Lung microvascular endothelial cell (primary cell): ENCODE measurements at regions not wholly inside any gene's neighbourhood (a gene's known extent, or its start where the extent isn't known, plus 50 kb on each side); places are given as distances from the start of the nearest gene placed in this dataset.

Source experiments
- DNase-seq, 2 donors: peaks; one replicate each; pipeline versions ENCODE4 v3.0.0 to v3.0.0-alpha.2; 2010; ENCODE audit warnings: low read depth in 2 of 2

GRCh38 chr1:10848109-10848684, 51.8 kb upstream of the CASZ1 start:
- DNase-seq = no peak

GRCh38 chr1:10850026-10850425, 53.6 kb upstream of the CASZ1 start:
- DNase-seq = no peak

GRCh38 chr1:10851024-10852013, 54.9 kb upstream of the CASZ1 start:
- DNase-seq = no peak

GRCh38 chr1:10852018-10852417, 55.6 kb upstream of the CASZ1 start:
- no peak for DNase-seq

- DNase-seq = no peak
These were observed 56.0 kb upstream of the CASZ1 start for GRCh38 chr1:10852486-10852885.

- DNase-seq = no peak
These were observed 56.6 kb upstream of the CASZ1 start for GRCh38 chr1:10852998-10853520.

GRCh38 chr1:10853701-10854100, 57.3 kb upstream of the CASZ1 start:
- DNase-seq = no peak

GRCh38 chr1:10854856-10855459, 58.5 kb upstream of the CASZ1 start:
- no peak for DNase-seq

GRCh38 chr1:10856176-10856683, 59.8 kb upstream of the CASZ1 start:
- no peak for DNase-seq

- DNase-seq = no peak
These were observed 60.6 kb upstream of the CASZ1 start for GRCh38 chr1:10856863-10857598.

GRCh38 chr1:10857687-10858086, 61.2 kb upstream of the CASZ1 start:
- no peak for DNase-seq

GRCh38 chr1:10860218-10860617, 63.8 kb upstream of the CASZ1 start:
- no peak for DNase-seq

GRCh38 chr1:10860682-10861081, 64.2 kb upstream of the CASZ1 start:
- no peak for DNase-seq

GRCh38 chr1:10861822-10862221, 65.4 kb upstream of the CASZ1 start:
- DNase-seq = no peak

- DNase-seq = no peak
These were observed 66.4 kb upstream of the CASZ1 start for GRCh38 chr1:10862743-10863335.

GRCh38 chr1:10863886-10864285, 67.4 kb upstream of the CASZ1 start:
- no peak for DNase-seq

- DNase-seq = no peak
These were observed 68.3 kb upstream of the CASZ1 start for GRCh38 chr1:10864776-10865175.

GRCh38 chr1:10865518-10866320, 69.3 kb upstream of the CASZ1 start:
- no peak for DNase-seq

GRCh38 chr1:10866321-10867093, 70.1 kb upstream of the CASZ1 start:
- peak; percentile 8 to 9 for DNase-seq
